ENCODE measurements at regions not wholly inside any gene's neighbourhood (a gene's known extent, or its start where the extent isn't known, plus 50 kb on each side); places are given as distances from the start of the nearest gene placed in this dataset.
"Not testable (repeated sequence)": the region's sequence is repeated elsewhere in the genome, so short reads cannot be mapped to it uniquely, and the experiment has no call there.

GRCh38 chr6:19902201-19902600, 65.0 kb downstream of the ID4 start:
- 85 to 93% (median 89%) methylated on average over 4 of the region's 4 CpGs for WGBS, 5 donors
- DNase-seq: no peak
- intact Hi-C loops (cut with DNase I; ENCODE audit: low total_unique reads): no loop called here
- peaks cover 0 to 4% (median 0%) of the 10 kb centered on the region in 8 donors for H3K9me3 ChIP-seq
- H3K4me1 ChIP-seq: no peaks in the 10 kb centered on the region
- no peaks in the 10 kb centered on the region for H3K36me3 ChIP-seq
- no peak overlapping the region for H3K4me3 ChIP-seq
- no peaks in the 10 kb centered on the region for H3K27me3 ChIP-seq (replicated peaks in 1 of 7)
- no peak overlapping the region for H3K27ac ChIP-seq
- TF ChIP-seq POLR2A (IDR thresholded peaks at IDR 0.05): no peak
- TF ChIP-seq CTCF (IDR thresholded peaks at IDR 0.05 in 8 of 11, conservative IDR thresholded peaks at IDR 0.05 in 3 of 11): no peak
- no peak for TF ChIP-seq POLR2AphosphoS5 (IDR thresholded peaks at IDR 0.05)

GRCh38 chr6:19904408-19904807, 67.2 kb downstream of the ID4 start:
- WGBS, 5 donors: 71 to 83% (median 72%) methylated on average over 6 of the region's 6 CpGs

GRCh38 chr6:19905584-19905983, 68.4 kb downstream of the ID4 start:
- H3K36me3 ChIP-seq: no peaks in the 10 kb centered on the region
- intact Hi-C loops (cut with DNase I; ENCODE audit: low total_unique reads): no loop called here
- H3K27ac ChIP-seq: no peak overlapping the region
- no peaks in the 10 kb centered on the region for H3K27me3 ChIP-seq (replicated peaks in 1 of 7)
- no peak for DNase-seq
- no peak overlapping the region for H3K4me3 ChIP-seq
- H3K4me1 ChIP-seq: no peaks in the 10 kb centered on the region
- peaks cover 0 to 4% (median 0%) of the 10 kb centered on the region in 8 donors for H3K9me3 ChIP-seq
- 39 to 71% (median 62%) methylated on average over 1 of the region's 1 CpG for WGBS, 5 donors
- TF ChIP-seq POLR2AphosphoS5 (IDR thresholded peaks at IDR 0.05): no peak
- no peak for TF ChIP-seq CTCF (IDR thresholded peaks at IDR 0.05 in 8 of 11, conservative IDR thresholded peaks at IDR 0.05 in 3 of 11)
- no peak for TF ChIP-seq POLR2A (IDR thresholded peaks at IDR 0.05)

More at GRCh38 chr6:19904408-19904807, 67.2 kb downstream of the ID4 start:
- H3K27ac ChIP-seq; H3K36me3 ChIP-seq; H3K27me3 ChIP-seq (replicated peaks in 1 of 7); H3K4me3 ChIP-seq; H3K9me3 ChIP-seq; DNase-seq; H3K4me1 ChIP-seq; intact Hi-C loops (cut with DNase I; ENCODE audit: low total_unique reads): not testable (repeated sequence)

DNA sequence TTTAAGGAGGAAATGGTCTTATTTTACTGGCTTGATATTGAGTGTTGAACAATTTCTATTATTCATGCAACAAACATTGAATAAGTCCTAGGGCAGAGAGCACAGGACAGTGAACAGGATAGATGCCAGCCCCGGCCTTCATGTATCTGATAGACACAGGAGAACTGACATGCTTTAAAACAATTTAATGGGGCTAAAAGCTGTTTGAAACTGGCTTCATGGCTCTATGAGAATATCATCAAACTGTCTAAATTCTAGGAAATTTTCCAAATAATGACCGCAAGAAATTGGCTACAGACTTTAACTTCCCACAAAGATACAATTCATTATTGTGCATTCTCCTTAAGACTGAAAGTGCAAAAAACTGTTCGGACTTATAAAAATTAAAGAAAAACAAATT, 69.0 kb downstream of the ID4 start:
- TF ChIP-seq POLR2AphosphoS5 (IDR thresholded peaks at IDR 0.05) (no peak), CTCF (IDR thresholded peaks at IDR 0.05 in 8 of 11, conservative IDR thresholded peaks at IDR 0.05 in 3 of 11) (no peak), POLR2A (IDR thresholded peaks at IDR 0.05) (no peak)
- intact Hi-C loops (cut with DNase I; ENCODE audit: low total_unique reads): no loop called here
- no peak for DNase-seq

DNA sequence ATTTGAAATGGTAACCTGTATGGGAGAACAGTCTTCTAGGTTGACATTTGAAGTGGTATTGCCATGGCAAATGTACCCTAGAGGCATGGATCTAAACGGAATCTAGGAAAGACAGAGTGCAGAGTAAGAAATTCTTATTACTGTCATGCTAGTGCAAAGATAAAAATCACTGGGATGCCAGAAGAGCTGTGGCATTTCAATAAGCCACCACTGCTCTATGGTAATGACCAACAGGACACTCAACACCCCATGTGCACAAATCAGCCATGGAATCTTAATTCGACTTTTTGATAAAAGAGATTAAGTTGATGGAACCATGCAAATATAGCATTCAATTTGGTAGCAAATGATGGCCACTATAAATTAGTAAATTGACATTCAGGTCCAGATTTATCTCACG, 74.1 kb downstream of the ID4 start:
- no peak for DNase-seq
- no peaks in the 10 kb centered on the region for H3K4me1 ChIP-seq
- H3K27me3 ChIP-seq (replicated peaks in 1 of 7): no peaks in the 10 kb centered on the region
- no peak for TF ChIP-seq POLR2A (IDR thresholded peaks at IDR 0.05)
- TF ChIP-seq CTCF (IDR thresholded peaks at IDR 0.05 in 8 of 11, conservative IDR thresholded peaks at IDR 0.05 in 3 of 11): no peak
- no peak for TF ChIP-seq POLR2AphosphoS5 (IDR thresholded peaks at IDR 0.05)
- no peaks in the 10 kb centered on the region for H3K36me3 ChIP-seq
- 75 to 89% (median 82%) methylated on average over 3 of the region's 3 CpGs for WGBS, 5 donors
- H3K4me3 ChIP-seq: no peak overlapping the region
- intact Hi-C loops (cut with DNase I; ENCODE audit: low total_unique reads): no loop called here
- peaks cover 0 to 21% (median 17%) of the 10 kb centered on the region in 8 donors for H3K9me3 ChIP-seq
- H3K27ac ChIP-seq: no peak overlapping the region

More for the DNA sequence above, 69.0 kb downstream of the ID4 start:
- no peaks in the 10 kb centered on the region for H3K36me3 ChIP-seq
- H3K4me3 ChIP-seq: no peak overlapping the region
- no peaks in the 10 kb centered on the region for H3K4me1 ChIP-seq
- peaks cover 0 to 4% (median 0%) of the 10 kb centered on the region in 8 donors for H3K9me3 ChIP-seq
- WGBS, 5 donors: 84 to 93% (median 91%) methylated on average over 3 of the region's 3 CpGs
- H3K27me3 ChIP-seq (replicated peaks in 1 of 7): no peaks in the 10 kb centered on the region
- no peak overlapping the region for H3K27ac ChIP-seq

Measured in spleen (tissue), 11 donors.